ENCODE measurements at regions not wholly inside any gene's neighbourhood (a gene's known extent, or its start where the extent isn't known, plus 50 kb on each side); places are given as distances from the start of the nearest gene placed in this dataset.

DNA sequence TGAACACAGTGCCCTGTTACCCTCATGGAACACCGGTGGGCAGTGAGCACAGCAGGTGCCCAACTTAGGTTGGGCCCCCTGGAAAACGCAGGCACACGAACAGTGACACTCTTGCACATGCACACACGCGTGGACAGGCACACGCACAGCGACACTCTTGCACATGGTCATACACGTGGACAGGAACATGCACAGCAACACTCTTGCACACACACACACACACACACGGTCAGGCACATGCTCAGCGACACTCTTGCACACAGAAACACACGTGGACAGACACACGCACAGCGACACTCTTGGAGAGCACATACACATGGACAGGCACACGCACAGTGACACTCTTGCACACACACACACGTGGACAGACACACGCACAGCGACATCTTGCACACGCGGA, 559.4 kb upstream of the ADAMTS16 start:
- TF ChIP-seq, protein P1, sequence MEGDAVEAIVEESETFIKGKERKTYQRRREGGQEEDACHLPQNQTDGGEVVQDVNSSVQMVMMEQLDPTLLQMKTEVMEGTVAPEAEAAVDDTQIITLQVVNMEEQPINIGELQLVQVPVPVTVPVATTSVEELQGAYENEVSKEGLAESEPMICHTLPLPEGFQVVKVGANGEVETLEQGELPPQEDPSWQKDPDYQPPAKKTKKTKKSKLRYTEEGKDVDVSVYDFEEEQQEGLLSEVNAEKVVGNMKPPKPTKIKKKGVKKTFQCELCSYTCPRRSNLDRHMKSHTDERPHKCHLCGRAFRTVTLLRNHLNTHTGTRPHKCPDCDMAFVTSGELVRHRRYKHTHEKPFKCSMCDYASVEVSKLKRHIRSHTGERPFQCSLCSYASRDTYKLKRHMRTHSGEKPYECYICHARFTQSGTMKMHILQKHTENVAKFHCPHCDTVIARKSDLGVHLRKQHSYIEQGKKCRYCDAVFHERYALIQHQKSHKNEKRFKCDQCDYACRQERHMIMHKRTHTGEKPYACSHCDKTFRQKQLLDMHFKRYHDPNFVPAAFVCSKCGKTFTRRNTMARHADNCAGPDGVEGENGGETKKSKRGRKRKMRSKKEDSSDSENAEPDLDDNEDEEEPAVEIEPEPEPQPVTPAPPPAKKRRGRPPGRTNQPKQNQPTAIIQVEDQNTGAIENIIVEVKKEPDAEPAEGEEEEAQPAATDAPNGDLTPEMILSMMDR (IDR thresholded peaks at IDR 0.05; ENCODE audit: insufficient read depth, low read depth, low read length), result no peak
- no peak for TF ChIP-seq EZH2 (IDR thresholded peaks at IDR 0.05; ENCODE audit: insufficient read depth, low read length)
